GM12878 (cell line): ENCODE measurements at regions not wholly inside any gene's neighbourhood (a gene's known extent, or its start where the extent isn't known, plus 50 kb on each side); places are given as distances from the start of the nearest gene placed in this dataset.

Source experiments
- ATAC-seq: fragments of 200-7000 bp; cut with Tn5 transposase; 3 replicates; pipeline ENCODE4 v1.9.1; 2020; ENCODE audit warnings: mild to moderate bottlenecking, moderate library complexity
- BruUV-seq: library from RNA; stranded (reverse); fragments of 400-500 nt; replicated peaks from 2 replicates; lab custom pipeline; 2021; lab: Mats Ljungman, UMichigan
- CTCF ChIA-PET: fragments of 300-600 bp; sonication (Branson Sonifier 250); formaldehyde crosslinking; extraction: SDS; loops from one replicate; lab custom pipeline; 2021; ENCODE audit warnings: inconsistent platforms; lab: Yijun Ruan, JAX
- POLR2A ChIA-PET: fragments of 350-600 bp; formaldehyde crosslinking; extraction: SDS; loops from one replicate; lab custom pipeline; 2021; ENCODE audit warnings: inconsistent platforms; lab: Charles Lee
- RAD21 ChIA-PET: fragments of 300-600 bp; sonication (Branson Sonifier 250); formaldehyde crosslinking; loops from one replicate; lab custom pipeline; 2023; ENCODE audit warnings: antibody characterized with exemption; ENCODE audit not compliant: unreplicated experiment; lab: Charles Lee
- SMC1A ChIA-PET: fragments of 300-600 bp; sonication (Branson Sonifier 250); formaldehyde crosslinking; loops from one replicate; lab custom pipeline; 2023; ENCODE audit not compliant: unreplicated experiment, uncharacterized antibody; lab: Charles Lee
- DNase-seq: peaks from one replicate; pipeline ENCODE4 v3.0.0-alpha.2; 2011; ENCODE audit warnings: low read depth, low spot score
- FAIRE-seq: peaks from 3 replicates; lab custom pipeline; 2011; peaks lifted over from hg19 to GRCh38; lab: Jason Lieb, UNC
- H2AFZ ChIP-seq: 2 replicates; pipeline ENCODE4 v1.6.0; 2011; ENCODE audit warnings: low read depth, low read length, control low read depth; ENCODE audit not compliant: control insufficient read depth
- H3K27ac ChIP-seq: 2 replicates; pipeline ENCODE4 v1.5.1; 2011; ENCODE audit warnings: control low read depth; ENCODE audit not compliant: control insufficient read depth, insufficient read depth
- H3K27me3 ChIP-seq, 2 experiments: replicated peaks in 1 of 2; 2 replicates each; pipeline versions ENCODE4 v1.6.0 to v1.6.1; 2011; ENCODE audit warnings: low read length in 1 of 2; ENCODE audit not compliant: control insufficient read depth in 2 of 2, insufficient read depth in 2 of 2
- H3K36me3 ChIP-seq, 2 experiments: 2 replicates each; pipeline ENCODE4 v1.5.1; 2011; ENCODE audit warnings: low read length in 1 of 2; ENCODE audit not compliant: control insufficient read depth in 2 of 2, insufficient read depth in 2 of 2
- H3K4me1 ChIP-seq: 2 replicates; pipeline ENCODE4 v1.6.1; 2011; ENCODE audit warnings: mild to moderate bottlenecking, low read length, moderate library complexity, mixed read lengths; ENCODE audit not compliant: control insufficient read depth, insufficient read depth
- H3K4me2 ChIP-seq: 2 replicates; pipeline ENCODE4 v1.6.0; 2011; ENCODE audit warnings: control low read depth; ENCODE audit not compliant: control insufficient read depth, insufficient read depth
- H3K4me3 ChIP-seq: fragments of 200-600 bp; sonication (generic); 2 replicates; pipeline ENCODE4 v1.5.1; 2016
- H3K79me2 ChIP-seq: 2 replicates; pipeline ENCODE4 v1.6.0; 2011; ENCODE audit warnings: low read length; ENCODE audit not compliant: control insufficient read depth, insufficient read depth
- H3K9ac ChIP-seq: 2 replicates; pipeline ENCODE4 v1.8.0; 2011; ENCODE audit warnings: low read length, control low read depth, mixed read lengths; ENCODE audit not compliant: control insufficient read depth, insufficient read depth
- H3K9me3 ChIP-seq: replicated peaks from 3 replicates; pipeline ENCODE4 v1.5.1; 2011; ENCODE audit warnings: mild to moderate bottlenecking, low read length; ENCODE audit not compliant: control insufficient read depth, insufficient read depth
- H4K20me1 ChIP-seq: 2 replicates; pipeline ENCODE4 v1.6.0; 2011; ENCODE audit not compliant: control insufficient read depth, insufficient read depth
- ATF2 ChIP-seq: IDR thresholded peaks from 2 replicates; pipeline ENCODE4 v1.6.1; 2012; ENCODE audit warnings: low read length, inconsistent platforms
- ATF3 ChIP-seq: IDR thresholded peaks from 2 replicates; pipeline ENCODE4 v1.6.1; 2011; ENCODE audit warnings: low read depth, mild to moderate bottlenecking, low read length, moderate library complexity, borderline replicate concordance; ENCODE audit errors: extremely low read depth
- BCL3 ChIP-seq: IDR thresholded peaks from 2 replicates; pipeline ENCODE4 v1.6.1; 2011; ENCODE audit warnings: borderline replicate concordance, low read depth, mild to moderate bottlenecking, moderate library complexity, low read length; ENCODE audit not compliant: insufficient read depth, poor library complexity, severe bottlenecking
- BCLAF1 ChIP-seq: fragments of 450-650 bp; IDR thresholded peaks from 2 replicates; pipeline ENCODE4 v1.6.1; 2017; ENCODE audit warnings: antibody characterized with exemption, mild to moderate bottlenecking, moderate library complexity
- BHLHE40 ChIP-seq, 2 experiments: fragments of 450-650 bp in 1 of 2; IDR thresholded peaks; 2 replicates each; pipeline ENCODE4 v1.6.1; 2011 to 2017; ENCODE audit warnings: low read depth in 2 of 2, borderline replicate concordance in 1 of 2, improper control_type of control experiment in 1 of 2, low read length in 1 of 2, mild to moderate bottlenecking in 1 of 2
- PRDM15 ChIP-seq: fragments of 450-650 bp; formaldehyde crosslinking; IDR thresholded peaks from 2 replicates; pipeline ENCODE4 v1.4.0; 2020; ENCODE audit warnings: mild to moderate bottlenecking, moderate library complexity
- RAD21 ChIP-seq: IDR thresholded peaks from 2 replicates; pipeline ENCODE4 v1.6.1; 2011; ENCODE audit warnings: mild to moderate bottlenecking, low read depth, low read length, moderate library complexity; ENCODE audit not compliant: insufficient read depth
- SPI1 ChIP-seq: IDR thresholded peaks from 2 replicates; pipeline ENCODE4 v1.6.1; 2011; ENCODE audit warnings: low read depth, mild to moderate bottlenecking, low read length, moderate library complexity, borderline replicate concordance; ENCODE audit not compliant: insufficient read depth
- WGBS: methylation state at CpG from one replicate; pipeline ENCODE4 v1.1.6; 2016; ENCODE audit warnings: low lambda C conversion rate; ENCODE audit not compliant: insufficient replicate concordance, insufficient coverage; ENCODE audit errors: missing lambda C conversion rate; 5-methylcytosine and 5-hydroxymethylcytosine counted together
- in situ Hi-C: fragments of 300-500 bp; cut with MboI; formaldehyde crosslinking; loops from 9 replicates; pipeline ENCODE4 v1.14.3; 2018; ENCODE audit warnings: mixed read lengths
- intact Hi-C: fragments of 100-400 bp; cut with micrococcal nuclease; formaldehyde crosslinking; loops from one replicate; pipeline ENCODE4 v1.14.2; 2022; ENCODE audit not compliant: unreplicated experiment

GRCh38 chr3:168876346-168877035 lies 780.8 kb upstream of the GOLIM4 start:
- POLR2A ChIA-PET: interaction anchor here (0.6 kb wide), 1 partner anchor 914 kb away, joined by 6 read pairs; no protein-coding TSS in a partner anchor
- RAD21 ChIA-PET: interaction anchor here (1.9 kb wide), 1 partner anchor 11 kb away, joined by 6 read pairs; no protein-coding TSS in a partner anchor
- ATAC-seq (no peak), FAIRE-seq (no peak), DNase-seq (no peak)
- Histone ChIP-seq H3K36me3 (no peaks in the 10 kb centered on the region), H3K9me3 (no peaks in the 10 kb centered on the region), H2AFZ (no peak overlapping the region), H3K27me3 (no peaks in the 10 kb centered on the region), H3K4me2 (no peak overlapping the region), H3K9ac (no peak overlapping the region), H3K4me3 (no peak overlapping the region), H3K4me1 (no peaks in the 10 kb centered on the region), H3K27ac (no peak overlapping the region), H4K20me1 (no peaks in the 10 kb centered on the region), H3K79me2 (no peaks in the 10 kb centered on the region)
- BruUV-seq: no TSS peak
- TF ChIP-seq BCLAF1: no peak
- no peak for TF ChIP-seq BHLHE40 (IDR thresholded peaks at IDR 0.05; ENCODE audit: borderline replicate concordance in 1 of 2, low read depth in 2 of 2, low read length in 1 of 2)
- TF ChIP-seq BCL3: no peak
- no peak for TF ChIP-seq SPI1
- no peak for TF ChIP-seq RAD21
- TF ChIP-seq ATF2: no peak
- TF ChIP-seq ATF3: no peak
- no peak for TF ChIP-seq PRDM15 (CRISPR knock-in tag)
- in situ Hi-C loops (no loop called here), intact Hi-C loops (no loop called here)
- WGBS: 1% methylated on average over 4 of the region's 4 CpGs
- SMC1A ChIA-PET: no interaction called here
- CTCF ChIA-PET: interaction anchor here (3.5 kb wide), 1 partner anchor 11 kb away, joined by 23 read pairs; no protein-coding TSS in a partner anchor
